T1000 (cell line): ENCODE measurements at regions not wholly inside any gene's neighbourhood (a gene's known extent, or its start where the extent isn't known, plus 50 kb on each side); places are given as distances from the start of the nearest gene placed in this dataset.

Experiments used
- DNase-seq: peaks from one replicate; lab custom pipeline; 2025; ENCODE audit warnings: mixed read lengths; lab: John Stamatoyannopoulos, UW

GRCh38 chr6:2426561-2427340, 181.3 kb upstream of the GMDS start:
- DNase-seq, result no peak

DNA sequence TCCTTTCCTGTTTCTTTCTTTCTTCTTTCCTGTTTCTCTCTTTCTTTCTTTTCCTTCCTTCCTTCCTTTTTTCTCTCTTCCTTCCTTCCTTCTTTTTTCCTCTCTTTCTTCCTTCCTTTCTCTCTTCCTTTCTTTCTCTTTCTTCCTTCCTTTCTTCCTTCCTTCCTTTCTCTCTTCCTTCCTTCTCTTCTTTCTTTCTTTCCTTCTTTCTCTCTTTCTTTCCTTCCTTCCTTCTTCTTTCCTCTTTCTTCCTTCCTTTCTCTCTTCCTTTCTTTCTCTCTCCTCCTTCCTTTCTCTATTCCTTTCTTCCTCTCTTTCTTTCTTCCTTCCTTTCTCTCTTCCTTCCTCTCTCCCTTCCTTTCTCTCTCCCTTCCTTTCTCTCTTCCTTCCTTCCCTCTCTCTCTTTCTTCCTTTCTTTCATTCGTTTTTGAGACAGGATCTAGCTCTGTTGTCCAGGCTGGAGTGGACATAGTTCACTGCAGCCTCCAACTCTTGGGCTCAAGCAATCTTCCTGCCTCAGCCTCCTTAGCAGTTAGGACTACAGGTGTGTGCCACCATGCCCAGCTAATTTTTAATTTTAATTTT, 170.8 kb upstream of the GMDS start:
- DNase-seq, result no peak

GRCh38 chr6:2414885-2415547, 169.6 kb upstream of the GMDS start:
- DNase-seq, result no peak

DNA sequence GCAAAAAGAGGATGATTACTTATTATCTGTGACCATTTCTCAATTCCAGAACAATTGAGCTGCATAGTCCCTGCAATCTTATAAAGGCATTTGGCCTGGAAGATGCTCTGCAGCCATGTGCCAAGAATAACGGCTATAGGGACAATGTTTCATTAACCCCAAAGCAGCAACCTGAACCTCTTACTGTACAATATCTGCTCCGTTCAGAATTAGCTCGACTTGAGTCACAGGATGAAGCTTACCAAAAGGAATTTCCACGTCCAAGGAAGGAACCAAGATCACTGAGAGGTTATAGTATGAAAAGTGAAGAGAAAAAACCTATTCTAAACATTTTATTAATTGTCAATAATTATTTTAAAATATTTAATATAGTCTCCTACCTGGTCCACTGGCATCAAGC, 167.3 kb upstream of the GMDS start:
- DNase-seq, result no peak

GRCh38 chr6:2410656-2411380, 165.4 kb upstream of the GMDS start:
- no peak for DNase-seq

DNA sequence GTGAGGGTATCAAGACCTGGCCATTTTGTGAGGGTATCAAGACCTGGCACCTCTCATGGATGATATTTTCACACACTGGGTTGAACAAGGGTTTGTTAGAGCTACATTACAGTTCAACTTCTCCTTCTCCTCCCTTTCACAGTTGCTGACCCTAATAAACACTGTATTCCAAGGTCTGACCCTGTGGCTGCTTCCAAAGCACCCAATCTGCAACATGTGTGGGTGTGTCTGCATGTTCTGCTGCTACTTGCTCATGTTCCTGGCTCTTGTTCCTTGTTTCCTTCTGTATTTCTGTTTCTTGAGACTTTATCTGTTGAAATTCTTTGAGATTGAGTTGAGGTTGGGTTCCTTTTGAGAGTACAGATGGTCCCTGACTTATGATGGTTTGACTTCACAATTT, 162.1 kb upstream of the GMDS start:
- no peak for DNase-seq

DNA sequence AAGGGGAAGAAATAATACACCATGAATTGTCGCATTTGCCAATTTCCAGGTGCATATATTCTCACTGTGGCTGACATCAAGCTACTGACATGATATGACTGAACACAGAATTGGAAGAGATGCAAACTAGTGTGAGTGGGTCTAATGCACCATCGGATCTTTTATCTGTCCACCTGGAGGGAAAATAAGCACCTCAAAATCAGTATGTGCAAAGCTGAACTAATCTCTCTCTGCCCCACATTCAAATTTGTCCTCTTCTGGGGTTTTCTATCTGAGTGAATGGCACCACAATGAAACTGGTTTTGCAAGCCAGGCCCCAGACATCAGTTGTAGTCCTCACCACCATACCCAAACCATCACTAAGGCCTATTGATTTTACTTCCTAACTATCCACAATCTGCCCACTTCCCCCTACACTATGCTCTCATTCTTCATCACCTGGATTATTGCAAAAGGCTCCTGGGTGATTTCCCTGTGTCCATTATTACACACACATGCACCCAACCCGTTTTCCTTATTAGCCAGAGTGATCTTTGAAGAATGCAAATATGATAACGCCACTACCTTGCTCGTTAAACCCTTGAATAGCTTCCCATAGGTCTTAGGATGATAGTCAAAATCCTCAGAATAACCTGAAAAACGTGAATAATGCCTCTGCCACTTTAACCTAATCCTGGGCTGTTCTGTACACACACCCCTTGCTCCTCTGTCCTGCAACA, 159.0 kb upstream of the GMDS start:
- DNase-seq, result no peak

DNA sequence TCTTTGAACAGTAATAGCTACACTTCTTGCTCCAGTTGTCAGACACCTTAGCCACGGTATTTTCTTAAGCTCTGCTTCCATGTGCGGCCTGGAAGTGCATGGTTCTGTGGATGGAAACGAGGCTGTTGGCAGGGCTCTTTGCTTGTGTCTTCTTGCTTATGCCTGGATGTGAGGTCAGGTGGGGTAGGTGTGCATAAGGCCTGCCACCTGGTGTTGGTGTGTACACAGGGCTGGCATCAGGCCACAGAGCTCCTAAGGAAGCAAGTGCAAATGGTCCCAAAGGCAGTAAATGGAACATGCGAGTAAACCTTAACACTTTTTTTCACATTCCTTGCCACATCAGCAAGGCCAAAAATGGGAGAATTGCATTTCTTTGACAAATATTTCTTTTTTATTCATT, 158.1 kb upstream of the GMDS start:
- DNase-seq, result no peak

DNA sequence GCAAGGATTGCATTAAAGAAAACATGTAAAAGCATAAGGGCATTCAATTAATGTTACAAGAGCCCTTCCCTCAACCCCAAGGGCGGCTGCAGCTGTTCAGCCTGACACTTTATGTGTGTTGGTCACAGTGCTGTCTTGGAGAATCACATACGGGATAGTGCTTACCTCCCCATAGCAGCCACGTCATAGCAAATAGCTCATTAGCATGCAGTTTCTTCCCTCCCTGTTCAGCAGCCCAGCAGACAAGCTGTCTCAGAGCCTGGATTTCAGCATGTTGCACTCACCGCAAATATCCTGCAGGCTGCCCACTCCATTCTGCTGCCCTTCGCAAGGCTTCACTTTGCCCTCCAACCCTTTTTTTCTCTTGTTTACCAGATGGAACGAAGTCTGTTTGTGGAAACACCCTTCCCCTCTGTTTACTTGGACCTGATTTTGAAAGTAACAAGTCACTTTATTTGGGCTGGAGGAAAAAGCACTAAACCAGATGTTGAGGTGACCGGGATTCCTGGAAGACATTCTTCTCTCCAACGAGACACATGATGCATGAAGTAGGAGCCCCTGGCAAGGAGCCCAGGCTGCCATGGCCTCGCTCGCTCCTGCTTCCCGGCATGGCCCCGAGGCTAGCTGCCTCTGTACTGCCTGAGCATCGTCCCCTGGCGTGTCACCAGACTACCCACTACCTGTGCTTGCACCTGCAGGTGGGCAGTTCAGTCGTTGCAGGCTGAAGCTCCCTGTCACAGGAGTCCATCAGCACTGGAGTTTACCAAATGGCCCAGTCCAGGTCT, 151.6 kb upstream of the GMDS start:
- DNase-seq, result no peak

- DNase-seq, result no peak
These were observed 150.7 kb upstream of the GMDS start for GRCh38 chr6:2396042-2396657.

DNA sequence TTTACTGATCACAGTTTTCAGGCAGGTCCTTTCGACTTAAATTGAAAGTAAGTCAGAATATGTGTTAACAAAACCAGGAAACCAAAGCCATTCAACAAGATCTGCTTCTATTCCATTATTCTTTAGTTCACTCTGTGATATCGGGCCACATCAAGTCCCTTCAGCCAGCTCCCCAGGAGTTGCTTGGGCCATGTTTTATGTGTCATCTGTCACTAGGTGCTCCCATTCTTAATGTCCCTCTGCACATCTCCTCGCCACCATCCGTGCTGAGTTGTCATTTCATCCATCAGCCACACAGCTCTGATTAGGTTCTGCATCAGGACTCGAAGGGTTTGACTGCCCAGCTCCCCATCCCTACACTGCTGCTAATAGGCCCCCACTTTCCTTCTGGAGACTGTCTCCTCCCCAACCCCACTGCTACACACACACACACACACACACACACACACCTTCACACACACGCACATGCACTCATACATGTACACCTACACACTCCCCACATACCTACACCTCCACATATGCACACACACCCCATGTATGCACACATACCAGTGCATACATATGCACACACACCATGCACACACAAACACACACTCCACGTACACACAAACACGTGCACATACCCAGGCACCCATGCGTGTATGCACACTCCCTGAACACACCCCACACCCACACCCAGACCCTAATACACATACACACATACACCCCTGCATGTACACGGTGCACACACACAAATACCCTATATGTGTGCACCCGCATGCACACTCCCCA, 143.3 kb upstream of the GMDS start:
- no peak for DNase-seq

DNA sequence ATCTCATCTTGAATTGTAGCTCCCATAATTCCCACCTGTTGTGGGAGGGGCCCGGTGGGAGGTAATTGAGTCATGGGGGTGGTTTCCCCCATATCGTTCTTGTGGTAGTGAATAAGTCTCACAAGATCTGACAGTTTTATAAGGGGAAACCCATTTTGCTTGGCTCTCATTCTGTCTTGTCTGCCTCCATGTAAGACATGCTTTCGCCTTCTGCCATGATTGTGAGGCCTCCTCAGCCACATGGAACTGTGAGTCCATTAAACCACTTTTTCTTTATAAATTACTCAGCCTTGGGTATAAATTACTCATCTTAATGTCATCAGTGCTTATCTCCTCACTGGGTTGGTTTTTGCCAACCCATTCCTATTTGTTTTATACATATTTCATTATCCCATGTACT, 142.0 kb upstream of the GMDS start:
- no peak for DNase-seq

DNA sequence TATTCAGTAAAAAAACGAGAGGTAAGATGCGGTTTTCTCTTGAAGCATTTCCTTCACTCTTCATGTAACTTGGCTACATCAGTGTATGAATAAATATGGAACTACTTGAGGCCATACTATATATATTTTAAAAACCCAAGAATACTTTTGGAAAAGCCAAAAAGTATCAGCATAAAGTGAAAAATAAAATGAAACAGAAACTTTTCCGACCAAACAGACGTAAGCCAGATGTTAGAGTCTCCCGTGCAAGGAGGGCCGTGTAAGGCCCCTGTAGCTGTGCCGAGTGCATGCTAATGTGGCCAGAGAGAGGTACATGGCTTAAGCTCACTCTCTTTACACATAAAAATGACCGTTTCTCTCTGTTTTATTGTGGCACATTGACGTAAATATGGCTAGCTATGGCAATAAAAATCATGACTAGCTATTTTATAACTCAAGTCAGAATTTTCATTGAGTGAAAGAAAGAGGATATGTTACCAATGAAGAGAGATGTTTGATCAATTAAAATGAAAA, 140.1 kb upstream of the GMDS start:
- no peak for DNase-seq

GRCh38 chr6:2384528-2384927, 139.1 kb upstream of the GMDS start:
- DNase-seq, result no peak

DNA sequence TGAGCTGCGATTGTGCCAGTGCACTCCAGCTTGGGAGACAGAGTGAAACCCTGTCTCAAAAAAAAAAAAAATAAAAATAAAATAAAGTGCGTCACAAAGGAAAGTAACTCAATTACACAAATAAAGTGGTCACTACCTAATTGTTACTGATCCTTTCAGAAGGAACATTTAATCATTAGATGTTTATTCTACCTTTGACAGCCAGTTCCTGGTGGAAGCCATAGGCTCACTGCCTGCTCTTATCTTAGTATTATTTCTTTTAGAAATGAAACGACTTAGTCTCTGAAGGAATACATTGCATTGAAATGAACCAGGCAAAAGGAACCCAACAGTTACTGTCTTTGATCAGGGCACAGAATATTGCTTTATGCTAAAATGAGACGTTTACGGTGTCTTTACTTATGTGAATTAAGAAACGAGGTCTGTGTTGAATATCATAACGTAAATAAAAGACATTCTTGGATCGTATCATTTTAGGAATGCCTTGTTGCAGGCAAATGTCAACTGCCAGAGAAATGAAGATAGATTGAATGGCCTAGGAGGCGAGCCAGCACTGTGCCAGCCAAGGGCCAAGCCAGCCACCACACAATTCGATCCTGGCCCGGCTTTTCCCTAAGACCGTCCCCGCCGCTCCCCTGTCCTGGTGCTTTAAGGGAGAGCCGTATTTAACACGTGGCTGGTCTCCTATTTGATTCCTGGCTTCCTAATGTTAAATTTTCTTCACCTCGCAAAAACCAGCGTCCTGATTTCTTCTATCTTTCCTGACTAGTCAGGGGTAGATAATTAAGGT, 136.7 kb upstream of the GMDS start:
- DNase-seq, result no peak

- DNase-seq, result no peak
These were observed 133.7 kb upstream of the GMDS start for GRCh38 chr6:2378891-2379652.

GRCh38 chr6:2378046-2378657, 132.7 kb upstream of the GMDS start:
- no peak for DNase-seq
